AG10803 (cell line): ENCODE measurements at regions not wholly inside any gene's neighbourhood (a gene's known extent, or its start where the extent isn't known, plus 50 kb on each side); places are given as distances from the start of the nearest gene placed in this dataset.

Experiments
- DNase-seq: peaks from one replicate; pipeline ENCODE4 v3.0.0; 2010; ENCODE audit warnings: low read depth
- H3K4me3 ChIP-seq: 2 replicates; pipeline ENCODE4 v1.5.1; 2011; ENCODE audit warnings: mild to moderate bottlenecking, low read length, control low read depth
- TF ChIP-seq, protein P1 (sequence below): conservative IDR thresholded peaks from 2 replicates; pipeline ENCODE4 v1.5.1; 2011; ENCODE audit warnings: mild to moderate bottlenecking, low read length, control low read depth, inconsistent platforms

DNA sequence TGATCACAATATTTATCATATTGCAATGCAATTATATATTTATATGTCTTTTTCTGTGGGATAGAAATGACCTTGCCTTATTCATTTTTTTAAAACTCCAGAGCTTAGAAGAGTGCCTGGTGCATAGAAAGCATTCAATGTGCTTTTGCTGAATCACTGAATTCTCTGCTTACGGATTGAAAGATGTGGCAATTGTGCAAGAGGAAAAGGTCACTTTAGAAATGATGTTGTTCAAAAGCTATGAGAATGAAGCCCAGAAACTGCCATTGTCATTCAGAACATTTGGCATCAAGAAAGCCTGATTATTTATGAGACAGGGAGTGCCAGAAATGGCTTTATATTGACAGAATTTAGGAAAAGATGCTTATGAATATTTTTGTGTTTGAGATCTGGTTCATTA lies 678.6 kb upstream of the CDH2 start:
- no peak overlapping the region for H3K4me3 ChIP-seq
- TF ChIP-seq, protein P1, sequence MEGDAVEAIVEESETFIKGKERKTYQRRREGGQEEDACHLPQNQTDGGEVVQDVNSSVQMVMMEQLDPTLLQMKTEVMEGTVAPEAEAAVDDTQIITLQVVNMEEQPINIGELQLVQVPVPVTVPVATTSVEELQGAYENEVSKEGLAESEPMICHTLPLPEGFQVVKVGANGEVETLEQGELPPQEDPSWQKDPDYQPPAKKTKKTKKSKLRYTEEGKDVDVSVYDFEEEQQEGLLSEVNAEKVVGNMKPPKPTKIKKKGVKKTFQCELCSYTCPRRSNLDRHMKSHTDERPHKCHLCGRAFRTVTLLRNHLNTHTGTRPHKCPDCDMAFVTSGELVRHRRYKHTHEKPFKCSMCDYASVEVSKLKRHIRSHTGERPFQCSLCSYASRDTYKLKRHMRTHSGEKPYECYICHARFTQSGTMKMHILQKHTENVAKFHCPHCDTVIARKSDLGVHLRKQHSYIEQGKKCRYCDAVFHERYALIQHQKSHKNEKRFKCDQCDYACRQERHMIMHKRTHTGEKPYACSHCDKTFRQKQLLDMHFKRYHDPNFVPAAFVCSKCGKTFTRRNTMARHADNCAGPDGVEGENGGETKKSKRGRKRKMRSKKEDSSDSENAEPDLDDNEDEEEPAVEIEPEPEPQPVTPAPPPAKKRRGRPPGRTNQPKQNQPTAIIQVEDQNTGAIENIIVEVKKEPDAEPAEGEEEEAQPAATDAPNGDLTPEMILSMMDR: no peak

DNA sequence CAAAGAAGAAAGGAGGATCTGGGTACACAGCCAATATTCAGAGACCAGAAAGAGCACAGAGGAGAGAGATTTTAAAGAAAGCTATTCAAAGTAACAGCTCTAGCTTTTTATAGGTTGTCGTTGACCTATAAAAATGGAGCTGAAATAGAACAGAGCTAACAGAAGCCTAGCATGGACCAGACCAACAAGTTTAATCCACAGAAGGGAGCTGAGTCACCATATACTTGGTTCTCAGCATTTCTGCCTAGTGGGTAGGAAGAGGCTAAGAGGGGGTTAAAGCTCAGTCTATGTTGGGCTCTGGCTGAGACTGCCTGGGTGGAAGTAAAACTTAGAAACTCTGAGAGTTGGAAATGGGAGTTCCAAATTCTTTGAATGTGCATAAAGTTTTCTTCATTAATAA lies 678.0 kb upstream of the CDH2 start:
- TF ChIP-seq, protein P1: no peak
- H3K4me3 ChIP-seq: no peak overlapping the region
- DNase-seq: no peak

More for the DNA sequence above, 678.6 kb upstream of the CDH2 start:
- DNase-seq: peak; percentile 67

DNA sequence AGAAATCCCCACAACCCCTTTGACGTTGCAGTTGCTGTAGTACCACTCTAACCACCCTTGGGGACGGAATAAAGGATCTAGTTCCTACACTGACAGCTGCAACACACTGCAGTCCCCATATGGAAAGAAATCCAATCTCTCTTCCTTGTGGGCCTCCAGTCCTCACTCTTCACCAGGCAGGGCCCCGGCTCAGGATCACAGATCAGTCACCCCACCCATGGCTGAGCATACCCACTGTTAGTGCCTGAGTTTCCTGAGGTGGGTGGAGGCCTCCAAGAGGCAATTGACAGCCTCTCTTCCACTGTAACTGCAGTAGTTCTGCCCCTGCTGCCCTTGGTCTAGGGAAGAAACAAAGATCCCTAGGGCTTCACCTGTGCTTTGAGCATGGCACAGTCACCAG lies 670.0 kb upstream of the CDH2 start:
- TF ChIP-seq, protein P1: no peak
- DNase-seq: no peak
- no peak overlapping the region for H3K4me3 ChIP-seq

DNA sequence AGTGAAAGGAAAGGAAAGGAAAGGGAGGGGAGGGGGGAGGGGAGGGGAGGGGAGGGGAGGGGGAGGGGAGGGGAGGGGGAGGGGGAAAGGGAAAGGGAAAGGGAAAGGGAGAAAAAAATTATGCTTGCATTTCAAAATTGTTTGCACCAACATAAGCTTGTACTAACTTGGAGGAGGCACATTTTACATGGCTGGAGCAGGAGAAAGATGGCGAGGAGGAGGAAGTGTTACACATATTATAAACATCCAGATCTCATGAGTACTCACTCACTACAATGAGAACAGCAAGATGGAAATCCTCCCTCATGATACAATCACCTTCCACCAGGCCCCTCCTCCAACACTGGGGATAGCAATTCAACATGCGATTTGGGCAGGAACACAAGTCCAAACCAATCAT lies 660.2 kb upstream of the CDH2 start:
- TF ChIP-seq, protein P1: no peak
- no peak for DNase-seq
- no peak overlapping the region for H3K4me3 ChIP-seq

DNA sequence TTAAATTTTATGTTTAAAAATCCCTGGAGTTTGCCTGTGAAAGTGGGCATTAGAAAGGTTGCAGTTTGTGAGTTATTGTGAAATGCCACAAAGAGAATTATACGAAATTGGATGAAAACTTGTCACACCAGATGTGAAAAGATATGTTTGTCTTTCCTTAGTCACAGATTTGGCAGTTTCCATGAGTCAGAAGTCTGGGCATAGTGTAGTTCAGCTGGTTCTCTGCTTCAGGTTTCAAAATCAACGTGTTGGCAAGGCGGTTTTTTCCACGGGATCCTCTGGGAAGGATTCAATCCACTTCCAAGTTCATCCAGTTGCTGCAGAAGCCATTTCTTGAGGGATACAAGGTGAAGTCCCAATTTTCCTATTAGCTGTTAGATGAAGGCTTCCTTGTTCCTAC lies 658.0 kb upstream of the CDH2 start:
- peak; percentile 83 for DNase-seq
- no peak overlapping the region for H3K4me3 ChIP-seq
- TF ChIP-seq, protein P1: no peak

DNA sequence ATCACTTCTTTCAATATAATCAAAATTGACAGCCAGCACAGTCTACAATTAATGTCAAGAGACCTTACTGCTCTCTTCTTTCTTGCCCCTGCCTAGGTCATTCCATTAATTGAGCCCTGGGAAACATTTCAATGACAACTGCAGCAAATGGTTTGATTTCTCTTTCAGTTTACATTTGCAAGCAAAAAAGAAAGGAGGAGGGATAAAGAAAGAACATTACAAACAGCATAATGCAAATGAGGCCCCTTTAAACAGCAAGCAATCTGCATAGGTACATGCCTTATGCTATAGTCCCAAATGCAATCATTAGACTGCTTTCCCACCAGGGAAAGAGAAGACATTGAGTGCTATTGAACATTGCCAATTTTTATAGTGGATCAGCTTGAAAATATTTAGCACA lies 655.0 kb upstream of the CDH2 start:
- TF ChIP-seq, protein P1: no peak
- no peak for DNase-seq
- H3K4me3 ChIP-seq: no peak overlapping the region

DNA sequence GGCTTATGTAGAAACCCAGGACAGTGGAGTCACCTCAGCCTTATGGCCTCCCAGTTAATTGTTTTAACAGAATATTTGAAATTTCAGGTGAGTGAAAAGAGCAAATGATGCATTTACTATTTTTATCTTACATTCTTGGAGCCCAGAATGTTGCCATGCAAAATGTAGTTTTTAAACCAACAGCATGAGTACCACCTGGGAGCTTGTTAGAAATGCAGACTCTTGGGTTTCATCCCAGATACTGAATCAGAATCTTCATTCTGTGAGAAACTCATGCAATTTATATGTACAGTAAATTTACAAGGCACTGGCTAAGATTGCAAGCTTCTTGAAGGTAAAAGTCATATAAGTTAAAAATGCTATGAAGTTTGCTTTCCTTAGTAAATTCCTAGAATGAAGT lies 654.5 kb upstream of the CDH2 start:
- peak; percentile 47 for DNase-seq
- TF ChIP-seq, protein P1: no peak
- no peak overlapping the region for H3K4me3 ChIP-seq
